Vagina (tissue), 2 donors: ENCODE measurements at regions not wholly inside any gene's neighbourhood (a gene's known extent, or its start where the extent isn't known, plus 50 kb on each side); places are given as distances from the start of the nearest gene placed in this dataset.

Experiments used
- POLR2A ChIP-seq, 2 donors: fragments of 450-650 bp; IDR thresholded peaks; one replicate each; pipeline ENCODE4 v1.6.1; 2017; ENCODE audit warnings: antibody characterized with exemption in 2 of 2, mild to moderate bottlenecking in 2 of 2, moderate library complexity in 2 of 2
- POLR2AphosphoS5 ChIP-seq, 2 donors: sonication (generic); formaldehyde crosslinking; IDR thresholded peaks; one replicate each; pipeline ENCODE4 v1.9.0; 2017; ENCODE audit warnings: antibody characterized with exemption in 2 of 2, mild to moderate bottlenecking in 2 of 2, low read depth in 1 of 2; ENCODE audit not compliant: insufficient read depth in 1 of 2
- TF ChIP-seq, protein P1 (sequence below), 3 experiments: fragments of 450-650 bp in 2 of 3; fragments of 200-600 bp in 1 of 3; sonication (generic) in 1 of 3; IDR thresholded peaks; one replicate each; pipeline ENCODE4 v1.5.1; 2017 to 2019; ENCODE audit warnings: antibody characterized with exemption in 3 of 3, mild to moderate bottlenecking in 2 of 3, moderate library complexity in 2 of 3

DNA sequence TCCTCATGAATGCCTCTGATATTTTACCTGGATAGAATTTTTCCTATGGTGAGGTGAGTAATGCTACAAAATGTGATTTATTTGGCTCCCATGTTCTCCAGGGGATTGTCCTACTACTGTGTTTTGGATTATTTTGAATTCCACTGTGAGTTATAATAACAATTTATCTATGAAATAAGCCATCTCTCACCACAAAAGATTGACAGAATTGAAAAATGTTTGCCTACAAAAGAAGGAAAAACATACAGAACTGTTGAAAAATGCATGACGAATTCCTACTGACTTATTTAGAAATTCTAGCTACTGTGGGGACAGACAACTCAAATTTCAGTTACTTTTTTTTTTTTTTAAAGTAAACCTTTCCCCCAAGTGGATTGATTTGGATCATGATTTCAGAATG lies 463.7 kb upstream of the GRIN3A start:
- TF ChIP-seq POLR2A (IDR thresholded peaks at IDR 0.05) (no peak), POLR2AphosphoS5 (IDR thresholded peaks at IDR 0.05; ENCODE audit: insufficient read depth in 1 of 2, low read depth in 1 of 2) (no peak)
- TF ChIP-seq, protein P1, sequence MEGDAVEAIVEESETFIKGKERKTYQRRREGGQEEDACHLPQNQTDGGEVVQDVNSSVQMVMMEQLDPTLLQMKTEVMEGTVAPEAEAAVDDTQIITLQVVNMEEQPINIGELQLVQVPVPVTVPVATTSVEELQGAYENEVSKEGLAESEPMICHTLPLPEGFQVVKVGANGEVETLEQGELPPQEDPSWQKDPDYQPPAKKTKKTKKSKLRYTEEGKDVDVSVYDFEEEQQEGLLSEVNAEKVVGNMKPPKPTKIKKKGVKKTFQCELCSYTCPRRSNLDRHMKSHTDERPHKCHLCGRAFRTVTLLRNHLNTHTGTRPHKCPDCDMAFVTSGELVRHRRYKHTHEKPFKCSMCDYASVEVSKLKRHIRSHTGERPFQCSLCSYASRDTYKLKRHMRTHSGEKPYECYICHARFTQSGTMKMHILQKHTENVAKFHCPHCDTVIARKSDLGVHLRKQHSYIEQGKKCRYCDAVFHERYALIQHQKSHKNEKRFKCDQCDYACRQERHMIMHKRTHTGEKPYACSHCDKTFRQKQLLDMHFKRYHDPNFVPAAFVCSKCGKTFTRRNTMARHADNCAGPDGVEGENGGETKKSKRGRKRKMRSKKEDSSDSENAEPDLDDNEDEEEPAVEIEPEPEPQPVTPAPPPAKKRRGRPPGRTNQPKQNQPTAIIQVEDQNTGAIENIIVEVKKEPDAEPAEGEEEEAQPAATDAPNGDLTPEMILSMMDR (IDR thresholded peaks at IDR 0.05): no peak
